NT2/D1 (cell line): ENCODE measurements at regions not wholly inside any gene's neighbourhood (a gene's known extent, or its start where the extent isn't known, plus 50 kb on each side); places are given as distances from the start of the nearest gene placed in this dataset.

Source experiments
- SUZ12 ChIP-seq: IDR thresholded peaks from 2 replicates; pipeline ENCODE4 v1.6.1; 2011; ENCODE audit not compliant: insufficient read length, insufficient read depth; ENCODE audit errors: extremely low read depth
- YY1 ChIP-seq: IDR thresholded peaks from 2 replicates; pipeline ENCODE4 v1.6.1; 2011; ENCODE audit not compliant: insufficient read length, insufficient read depth
- ZNF274 ChIP-seq: IDR thresholded peaks from 2 replicates; pipeline ENCODE4 v1.6.1; 2011; ENCODE audit warnings: mild to moderate bottlenecking, low read depth, low read length

GRCh38 chr3:28972921-28973320 lies 307.9 kb upstream of the RBMS3 start:
- TF ChIP-seq YY1 (no peak), SUZ12 (no peak), ZNF274 (no peak)
